ENCODE measurements at regions not wholly inside any gene's neighbourhood (a gene's known extent, or its start where the extent isn't known, plus 50 kb on each side); places are given as distances from the start of the nearest gene placed in this dataset.
"Not testable (repeated sequence)": the region's sequence is repeated elsewhere in the genome, so short reads cannot be mapped to it uniquely, and the experiment has no call there.

DNA sequence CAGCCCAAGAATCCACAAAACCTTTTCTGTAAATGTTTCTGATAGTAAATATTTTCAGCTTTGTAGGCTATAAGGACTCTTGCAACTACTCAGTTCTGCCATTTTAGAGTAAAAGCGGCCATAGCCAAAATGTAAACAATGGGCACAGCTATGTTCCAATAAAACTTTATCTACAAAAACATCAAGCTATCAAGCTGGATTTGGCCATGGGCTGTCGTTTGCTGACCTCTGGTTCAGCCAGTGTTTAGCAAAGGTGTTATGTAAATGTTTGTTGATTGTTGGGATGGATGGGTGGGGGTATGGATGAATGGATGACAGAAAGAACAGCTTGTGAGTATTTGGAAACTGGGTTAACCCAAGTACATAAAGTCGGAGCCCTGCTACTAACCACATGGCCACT, 111.1 kb upstream of the VRK1 start:
- no peak for DNase-seq (ENCODE audit: low read depth in 3 of 3)

DNA sequence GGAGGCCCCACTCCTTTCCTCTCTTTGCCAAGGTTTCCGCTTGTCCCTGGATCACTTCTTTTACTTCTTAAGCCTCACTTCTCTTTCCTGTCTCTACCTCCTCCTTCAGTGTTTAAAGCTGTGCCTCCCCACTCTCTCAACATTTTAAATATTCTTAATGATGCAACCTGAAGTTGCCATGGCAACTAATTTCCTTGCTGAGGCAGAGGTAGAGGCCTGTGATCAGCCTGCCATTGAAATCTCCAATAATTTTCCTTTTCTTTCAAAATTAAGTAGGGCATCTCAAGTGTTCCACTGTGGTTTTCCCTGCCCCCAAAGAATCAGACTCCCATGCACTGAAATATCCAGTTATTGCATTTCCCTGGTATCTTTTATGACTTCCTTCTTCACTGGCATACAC, 108.6 kb upstream of the VRK1 start:
- DNase-seq (ENCODE audit: low read depth in 3 of 3): no peak

DNA sequence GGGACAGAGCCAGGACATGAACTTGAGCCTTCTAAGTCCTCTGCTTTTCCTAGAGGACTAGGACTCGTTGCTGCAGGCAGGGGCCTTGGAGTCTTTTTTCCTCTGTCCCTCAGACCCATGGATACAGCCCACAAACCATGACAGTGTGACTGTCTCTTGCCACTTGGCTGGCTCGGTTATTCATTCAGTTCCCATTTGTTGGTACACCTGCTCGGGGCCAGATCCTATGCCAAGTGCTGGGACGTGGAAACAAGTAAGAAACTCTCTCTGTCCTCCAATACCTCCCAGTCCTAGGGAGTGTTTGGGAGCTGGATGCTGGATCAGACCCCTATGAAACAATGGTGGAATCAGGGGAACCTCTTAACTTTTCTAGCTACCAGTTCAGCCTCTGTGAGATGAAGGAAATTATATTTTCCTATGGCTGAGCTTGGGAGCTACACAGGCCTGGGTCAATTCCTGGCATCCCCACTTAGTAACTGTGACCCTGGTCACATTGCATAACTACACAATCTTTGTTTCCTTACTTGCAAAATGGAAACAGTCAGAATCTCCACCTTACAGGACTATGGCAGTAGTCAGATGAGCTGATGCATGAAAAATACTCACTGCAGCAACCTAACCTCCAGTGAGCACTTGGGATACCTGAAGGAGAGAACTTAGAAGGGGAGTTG, 106.3 kb upstream of the VRK1 start:
- DNase-seq (ENCODE audit: low read depth in 3 of 3): no peak

DNA sequence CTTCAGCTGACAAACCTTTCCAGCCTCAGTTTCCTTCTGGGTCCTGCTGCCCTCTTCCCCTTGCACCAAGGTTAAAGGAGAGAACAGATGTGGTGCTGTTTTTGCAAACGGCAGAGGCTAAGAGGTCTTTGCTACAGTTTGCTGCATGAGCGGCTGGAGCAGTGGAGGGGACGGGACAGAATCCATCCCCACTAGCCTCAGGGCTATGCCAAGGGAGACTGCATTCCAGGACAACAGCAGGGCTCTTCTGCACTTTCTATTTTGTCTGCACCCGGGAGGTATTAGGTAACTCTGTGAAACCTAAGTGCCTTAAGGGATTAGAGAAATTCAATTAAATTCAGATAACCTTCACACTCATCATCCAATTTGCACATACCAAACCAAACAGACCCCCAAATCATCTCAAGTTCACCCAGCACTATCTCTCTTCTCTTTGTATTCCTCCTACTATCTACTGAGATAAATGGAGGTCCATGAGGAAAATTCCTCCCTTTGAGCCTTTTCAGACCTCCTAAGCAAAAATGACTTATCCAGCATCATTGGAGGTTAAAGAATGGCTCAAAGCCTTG, 103.8 kb upstream of the VRK1 start:
- no peak for DNase-seq (ENCODE audit: low read depth in 3 of 3)

DNA sequence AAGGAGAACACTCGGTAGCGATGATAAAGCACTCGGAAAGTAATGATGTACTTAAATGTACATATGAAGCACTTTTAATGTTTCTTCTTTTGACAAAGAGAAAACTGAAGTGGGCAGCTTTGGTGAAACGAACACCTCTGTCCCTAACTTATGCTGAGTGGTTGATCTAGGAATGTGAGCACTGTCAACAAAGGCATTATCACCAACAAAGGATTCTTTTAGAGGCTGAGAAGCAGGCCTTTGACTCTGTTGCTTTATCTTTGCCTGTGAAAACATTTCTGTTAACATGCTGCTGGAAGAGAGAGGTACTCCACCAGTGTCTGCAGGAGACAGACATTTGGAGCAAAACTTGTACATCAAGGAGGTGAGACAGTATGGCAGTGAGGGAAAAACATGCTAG, 103.2 kb upstream of the VRK1 start:
- no peak for DNase-seq (ENCODE audit: low read depth in 3 of 3)

DNA sequence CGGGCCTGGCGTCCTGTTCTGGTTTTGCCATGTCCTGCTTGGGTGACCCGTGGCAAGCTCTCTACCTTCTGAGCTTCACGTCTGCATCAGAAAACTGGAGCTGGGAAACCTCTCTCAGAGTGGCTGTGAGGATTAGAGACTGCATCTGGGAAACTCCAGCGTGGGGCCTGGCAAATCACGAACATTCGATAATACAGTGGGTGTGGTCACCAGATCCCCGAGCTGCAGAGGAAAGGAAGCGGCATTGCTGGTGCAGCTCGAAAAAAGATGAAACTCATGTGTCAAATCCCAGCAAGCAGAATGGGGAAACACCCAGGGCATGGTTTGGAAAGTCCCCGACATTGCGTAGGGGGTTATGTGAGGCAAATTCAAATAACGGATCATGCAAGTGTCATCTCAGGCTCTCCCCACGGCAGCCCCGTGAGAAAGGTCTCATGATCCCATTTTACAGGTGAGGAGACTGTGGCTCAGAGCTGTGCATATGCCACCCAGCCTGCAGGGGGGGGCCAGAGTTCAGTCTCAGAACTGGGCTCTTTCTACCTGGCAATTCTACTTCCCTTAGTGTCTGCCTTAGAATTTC, 98.1 kb upstream of the VRK1 start:
- no peak for DNase-seq (ENCODE audit: low read depth in 3 of 3)

DNA sequence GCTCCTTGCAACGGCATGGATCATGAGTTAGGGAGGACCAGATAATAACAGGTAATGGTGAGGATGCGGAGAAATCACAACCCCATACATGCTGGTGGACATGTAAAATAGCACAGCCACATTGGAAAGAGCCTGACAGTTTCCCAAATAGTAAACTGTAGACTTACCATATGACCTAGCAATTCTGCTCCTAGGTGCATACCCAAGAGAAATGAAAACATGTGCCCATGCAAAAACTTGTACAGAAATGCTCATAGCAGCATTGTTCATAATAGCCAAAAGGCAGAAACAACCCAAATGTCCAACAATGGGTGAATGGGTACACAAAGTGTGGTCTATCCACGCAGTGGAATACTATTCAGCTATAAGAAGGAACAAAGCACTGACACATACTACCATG, 97.5 kb upstream of the VRK1 start:
- no peak for DNase-seq (ENCODE audit: low read depth in 3 of 3)

DNA sequence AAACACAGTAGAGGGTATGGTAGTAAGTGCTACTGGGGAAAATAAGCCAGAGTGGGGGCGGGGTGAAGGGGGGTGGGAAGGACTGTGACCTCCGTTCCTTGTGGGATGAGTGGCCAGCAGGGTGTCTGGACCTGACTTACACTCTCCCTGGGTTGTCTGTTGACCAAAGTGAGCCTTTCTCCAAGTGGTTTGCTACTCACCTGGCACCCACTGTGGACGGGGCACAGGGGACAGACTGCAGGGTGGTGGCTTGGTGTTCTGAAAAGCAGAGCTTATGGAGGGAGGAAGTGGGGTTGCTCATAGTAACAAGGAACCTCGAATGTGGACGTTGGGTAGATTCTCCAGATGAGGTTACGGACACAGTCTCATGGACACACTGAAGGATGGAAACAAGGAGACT, 94.4 kb upstream of the VRK1 start:
- no peak for DNase-seq (ENCODE audit: low read depth in 3 of 3)

DNA sequence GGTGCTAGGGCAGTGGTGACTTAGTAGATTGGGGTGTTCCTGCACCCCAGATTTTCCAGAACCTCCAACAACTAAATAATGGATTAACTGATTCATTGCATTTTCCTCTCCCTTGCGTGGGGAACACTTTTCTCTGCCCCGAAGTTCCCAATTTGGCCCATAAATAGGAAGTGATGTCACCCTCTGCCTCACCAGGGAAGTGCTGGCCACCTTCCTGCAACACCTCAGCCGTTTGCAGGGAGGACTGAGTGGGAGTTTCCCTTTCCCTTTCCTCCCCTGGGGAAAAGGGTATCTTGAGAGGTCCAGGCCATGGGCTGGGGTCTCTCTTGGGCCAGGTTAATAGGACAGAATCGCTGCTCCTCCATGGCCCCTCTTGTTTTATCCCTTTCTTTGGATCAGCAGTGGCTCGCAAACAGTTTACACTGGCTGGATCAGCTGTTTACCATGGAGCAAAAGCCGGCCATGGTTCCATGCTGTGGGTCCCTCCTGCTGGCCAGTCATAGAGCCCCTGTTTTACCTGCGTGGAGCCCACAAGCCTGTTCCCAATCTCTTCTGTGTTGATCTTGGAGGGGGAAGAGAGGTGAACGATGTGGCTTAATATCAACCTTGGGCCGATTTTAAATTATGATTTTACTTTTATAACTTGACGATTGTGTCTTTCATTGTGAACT, 91.6 kb upstream of the VRK1 start:
- no peak for DNase-seq (ENCODE audit: low read depth in 3 of 3)

DNA sequence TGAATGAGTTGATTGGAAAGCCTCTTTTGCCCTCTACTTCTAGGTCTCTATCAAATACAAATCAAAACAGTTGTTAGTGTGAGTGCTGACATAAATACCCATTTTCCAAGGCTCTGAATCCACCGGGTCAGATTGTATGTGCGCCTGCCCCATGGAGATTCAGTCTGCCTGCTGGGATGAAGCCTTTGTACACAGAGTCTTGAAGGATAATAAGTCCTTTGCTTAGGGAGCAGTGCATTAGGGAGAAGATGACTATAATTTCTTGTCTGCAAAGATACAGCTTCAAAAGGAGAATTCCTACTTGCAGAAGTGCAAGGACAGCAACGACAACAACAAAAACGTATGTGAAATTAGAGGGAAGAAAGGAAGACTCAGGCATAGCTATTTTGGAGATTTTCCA, 90.3 kb upstream of the VRK1 start:
- DNase-seq (ENCODE audit: low read depth in 3 of 3): no peak

DNA sequence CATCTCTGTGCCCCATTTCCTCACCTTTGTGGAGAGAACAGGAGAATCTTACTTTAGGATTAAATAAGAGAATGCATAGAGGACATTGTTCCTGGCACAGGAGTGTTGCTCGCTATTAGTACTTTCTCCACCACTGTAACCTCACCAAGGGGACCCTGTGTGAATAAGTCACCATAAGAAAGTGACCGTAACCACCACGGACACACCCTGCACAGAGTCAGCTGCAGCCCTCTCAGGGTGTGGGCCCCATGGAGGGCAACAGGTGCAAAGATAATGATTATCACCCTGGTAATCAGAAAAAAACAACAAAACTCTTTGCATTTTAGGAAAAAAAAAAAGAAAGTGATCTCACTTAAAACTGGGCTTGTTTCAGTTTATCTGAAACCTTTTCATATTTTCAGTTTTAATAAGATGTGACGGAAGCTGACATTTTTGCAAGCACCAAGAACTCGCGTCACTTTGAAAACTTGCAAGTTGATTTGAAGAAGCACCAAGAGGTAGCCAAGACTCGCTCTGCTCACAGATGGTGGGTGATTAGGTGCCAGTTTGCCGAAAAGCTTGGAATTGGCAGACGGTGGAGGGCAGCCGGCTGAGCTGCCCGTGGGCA, 87.0 kb upstream of the VRK1 start:
- DNase-seq (ENCODE audit: low read depth in 3 of 3): no peak

DNA sequence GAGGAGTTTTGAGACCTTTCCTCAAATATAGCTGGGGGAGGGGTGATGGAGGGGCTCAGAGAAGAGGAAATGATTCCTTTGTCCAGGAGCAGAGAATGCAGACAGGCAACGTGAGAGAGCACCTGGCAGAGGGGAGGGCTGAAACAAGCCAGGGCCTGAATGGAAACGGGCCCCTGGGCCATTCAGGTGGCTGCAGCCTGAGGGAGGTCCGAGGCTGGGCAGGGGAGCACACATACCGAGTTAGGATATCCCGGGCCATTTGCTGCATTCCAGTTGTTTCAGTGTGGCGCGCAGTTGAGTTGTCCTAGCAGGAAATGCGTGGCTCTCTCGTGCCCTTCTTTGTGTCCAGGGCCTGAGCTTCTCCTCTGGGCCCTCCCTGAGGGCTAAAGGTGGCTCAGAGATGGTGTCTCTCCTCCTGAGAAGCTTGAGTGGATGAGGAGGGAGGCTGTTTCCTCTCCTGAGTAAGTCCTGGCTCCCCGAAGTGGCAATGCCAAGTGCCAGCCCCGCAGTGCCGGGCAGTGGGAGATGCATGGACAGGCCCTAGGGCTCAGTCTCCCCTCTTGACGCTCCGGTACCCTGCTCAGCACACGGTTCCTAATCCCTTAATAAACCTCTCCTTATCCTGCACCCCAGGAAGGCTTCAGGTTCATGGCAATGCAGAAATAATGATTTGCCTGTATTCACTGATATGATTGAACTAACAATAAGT, 85.5 kb upstream of the VRK1 start:
- DNase-seq (ENCODE audit: low read depth in 3 of 3): no peak

DNA sequence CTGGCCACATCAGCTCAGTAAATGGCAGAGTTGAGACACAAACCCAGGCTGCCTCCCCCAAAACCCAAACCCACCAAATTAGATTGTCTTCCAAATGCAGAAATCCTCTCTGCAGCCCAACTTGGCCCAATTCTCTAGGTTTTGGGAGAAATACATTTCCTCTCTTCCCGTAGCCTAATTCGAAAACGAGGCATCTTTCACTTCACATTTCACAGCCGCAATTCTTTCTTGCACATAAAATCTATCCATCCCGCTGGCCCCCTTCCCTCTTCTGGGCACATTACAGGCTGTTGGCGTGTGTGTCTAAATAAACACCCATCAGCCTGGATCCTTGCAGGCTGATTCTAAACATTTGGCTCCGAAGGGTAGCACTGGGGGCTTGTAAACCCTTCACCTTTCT, 83.8 kb upstream of the VRK1 start:
- no peak for DNase-seq (ENCODE audit: low read depth in 3 of 3)

DNA sequence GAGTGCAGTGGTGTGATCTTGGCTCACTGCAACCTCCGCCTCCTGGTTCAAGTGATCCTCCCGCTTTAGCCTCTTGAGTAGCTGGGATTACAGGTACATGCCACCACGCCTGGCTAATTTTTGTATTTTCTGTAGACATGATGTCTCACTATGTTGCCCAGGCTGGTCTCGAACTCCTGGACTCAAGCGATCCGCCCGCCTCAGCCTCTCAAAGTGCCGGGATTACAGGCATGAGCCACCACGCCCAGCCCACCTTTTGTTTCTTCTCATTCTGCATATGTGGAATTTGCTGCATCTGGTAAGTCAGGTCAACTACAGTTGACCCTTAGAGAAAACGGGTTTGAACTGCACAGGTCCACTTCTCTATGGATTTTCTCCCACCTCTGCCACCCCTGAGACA, 82.6 kb upstream of the VRK1 start:
- DNase-seq (ENCODE audit: low read depth in 3 of 3): not testable (repeated sequence)

DNA sequence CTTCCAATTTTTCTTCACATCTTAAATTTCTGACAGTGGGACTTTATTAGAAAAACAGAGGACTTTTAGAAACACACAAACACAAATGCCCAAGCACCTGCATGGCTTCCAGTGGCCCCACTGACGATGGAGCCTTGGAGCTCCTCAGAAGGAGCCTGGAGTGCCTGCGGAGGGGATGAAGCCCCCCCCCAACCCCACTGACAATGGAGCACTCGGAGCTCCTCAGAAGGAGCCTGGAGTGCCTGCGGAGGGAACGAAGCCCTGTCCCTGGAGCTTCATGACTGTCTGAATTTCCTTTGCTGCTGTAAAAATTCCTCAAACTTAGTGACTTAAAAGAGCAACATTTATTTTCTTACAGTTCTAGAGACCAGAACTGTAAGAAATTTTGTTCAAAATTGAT, 80.1 kb upstream of the VRK1 start:
- no peak for DNase-seq (ENCODE audit: low read depth in 3 of 3)

DNA sequence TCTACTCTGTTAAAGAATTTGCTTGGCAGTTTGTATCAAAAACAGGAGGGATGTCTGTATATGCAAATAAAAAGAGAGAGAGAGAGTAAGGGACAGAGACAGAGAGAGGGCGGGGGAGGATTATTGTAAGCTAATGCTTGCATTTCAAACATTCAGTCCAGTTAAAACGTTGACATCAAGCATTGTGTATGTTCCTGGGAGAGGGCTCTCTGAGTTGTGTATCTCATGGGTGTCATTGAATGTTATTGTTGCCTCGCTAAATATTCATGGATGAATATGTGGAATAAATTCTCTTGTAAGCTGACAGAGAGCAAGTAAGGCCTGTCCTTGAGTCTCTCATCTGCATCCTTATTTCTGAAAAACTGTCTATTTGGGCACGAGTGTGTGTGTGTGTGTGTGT, 78.8 kb upstream of the VRK1 start:
- DNase-seq (ENCODE audit: low read depth in 3 of 3): no peak

DNA sequence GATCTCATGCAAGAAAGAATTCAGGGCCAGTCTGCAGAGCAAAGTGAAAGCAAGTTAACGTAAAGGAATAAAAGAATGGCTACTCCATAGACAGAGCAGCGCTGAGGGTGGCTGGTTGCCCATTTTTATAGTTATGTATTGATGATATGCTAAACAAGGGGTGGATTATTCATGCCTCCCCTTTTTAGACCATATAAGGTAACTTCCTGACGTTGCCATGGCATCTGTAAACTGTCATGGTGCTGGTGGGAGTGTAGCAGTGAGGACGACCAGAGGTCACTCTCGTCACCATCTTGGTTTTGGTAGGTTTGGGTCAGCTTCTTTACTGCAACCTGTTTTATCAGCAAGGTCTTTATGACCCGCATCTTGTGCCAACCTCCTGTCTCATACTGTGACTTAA, 76.5 kb upstream of the VRK1 start:
- not testable (repeated sequence) for DNase-seq (ENCODE audit: low read depth in 3 of 3)

DNA sequence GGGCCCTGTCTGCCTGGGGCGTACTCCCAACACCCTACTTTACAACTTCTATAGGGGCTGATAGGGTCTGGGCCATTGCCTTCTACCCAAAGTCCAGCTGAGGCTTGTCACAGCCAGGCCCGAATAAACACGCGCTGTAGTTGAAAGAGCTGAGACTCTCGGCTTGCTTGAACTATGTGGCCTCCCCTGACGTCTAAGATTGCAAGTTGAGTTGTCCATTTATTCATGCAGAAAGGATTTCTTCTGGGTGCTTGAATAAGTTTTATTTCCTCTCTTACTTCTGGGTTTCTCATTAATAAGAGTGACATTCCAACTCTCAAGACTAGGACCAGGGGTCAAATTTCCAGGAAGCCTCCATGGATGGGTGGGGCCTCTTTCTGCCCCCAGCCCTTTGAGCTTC, 74.4 kb upstream of the VRK1 start:
- DNase-seq (ENCODE audit: low read depth in 3 of 3): no peak

DNA sequence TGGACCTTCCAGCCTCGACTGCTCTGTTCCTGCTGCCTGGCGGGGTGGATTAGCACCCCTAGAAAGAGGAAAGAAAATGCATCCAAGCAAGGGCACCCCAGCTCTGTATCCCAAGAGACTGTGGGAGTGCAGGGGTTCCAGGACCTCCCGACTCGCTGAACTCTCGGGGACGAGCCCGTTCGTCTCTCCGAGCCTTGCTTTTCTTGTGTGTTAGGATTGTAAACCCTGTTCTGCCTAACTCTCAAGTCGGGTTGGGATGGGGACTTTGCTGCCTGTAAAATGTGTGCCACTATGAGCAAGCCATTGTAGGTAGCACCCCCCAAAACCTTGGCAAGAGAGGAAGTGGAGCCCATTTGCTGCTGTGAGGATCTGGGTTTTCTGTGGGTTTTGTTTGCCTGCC, 73.2 kb upstream of the VRK1 start:
- DNase-seq (ENCODE audit: low read depth in 3 of 3): no peak

DNA sequence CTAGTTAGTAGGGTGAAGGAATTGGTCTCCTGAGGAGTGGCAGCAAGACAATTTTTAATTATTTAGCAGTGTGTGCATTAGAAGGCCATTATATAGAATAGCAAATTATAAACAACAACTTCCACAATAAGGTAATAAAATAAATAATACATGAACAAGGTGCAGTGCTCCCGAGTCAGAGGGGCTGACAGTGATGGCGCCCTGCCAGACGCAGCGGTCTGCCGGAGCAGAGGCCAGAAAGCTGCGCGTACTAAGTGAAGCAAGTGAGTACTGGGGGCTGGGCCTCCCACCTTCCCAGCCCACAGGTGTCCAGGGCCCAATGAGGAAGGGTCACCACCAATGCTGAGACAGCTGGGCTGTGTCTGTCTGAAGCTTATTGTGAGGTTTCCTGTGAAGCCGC, 72.0 kb upstream of the VRK1 start:
- no peak for DNase-seq (ENCODE audit: low read depth in 3 of 3)

DNA sequence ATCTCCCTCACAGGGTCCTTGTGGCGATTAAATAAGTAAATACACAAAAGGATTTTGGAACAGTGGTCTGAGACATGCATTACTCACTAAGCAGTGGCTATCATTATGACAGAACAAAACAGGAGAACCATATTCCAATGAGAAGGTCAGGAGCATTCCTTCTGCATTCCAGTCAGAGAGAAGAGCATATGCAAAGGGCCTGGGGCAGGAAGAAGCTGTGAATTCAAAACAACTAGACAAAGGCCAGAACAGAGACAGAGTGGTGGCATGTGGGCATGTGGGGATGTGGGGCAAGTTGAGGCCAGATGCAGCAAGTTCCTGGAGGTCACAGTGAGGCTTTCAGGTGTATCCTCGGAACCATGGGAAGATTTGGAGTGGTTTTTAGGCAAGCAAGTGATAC, 70.1 kb upstream of the VRK1 start:
- no peak for DNase-seq (ENCODE audit: low read depth in 3 of 3)

DNA sequence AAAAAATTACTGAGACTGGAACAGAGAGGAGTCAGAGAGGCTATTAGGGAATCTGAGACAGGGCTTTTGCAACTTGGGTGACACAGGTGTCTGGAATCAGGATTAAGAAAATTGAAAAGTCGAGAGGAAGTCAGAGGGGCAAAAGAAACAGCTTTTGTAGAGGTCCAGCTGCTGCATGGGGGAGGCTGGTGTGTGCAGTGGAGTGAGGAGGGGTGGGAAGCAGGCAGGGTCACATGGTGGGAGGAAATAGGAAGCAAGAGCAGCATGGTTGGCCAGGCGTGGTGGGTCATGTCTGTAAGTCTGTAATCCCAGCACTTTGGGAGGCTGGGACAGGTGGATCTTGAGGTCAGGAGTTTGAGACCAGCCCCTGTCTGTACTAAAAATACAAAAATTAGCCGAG, 69.7 kb upstream of the VRK1 start:
- DNase-seq (ENCODE audit: low read depth in 3 of 3): no peak

Data from stimulated activated CD4-positive, alpha-beta T cell treated with anti-CD3 and anti-CD28 coated beads, TNF-alpha, amount 100 ng/mL, for 48 hours (primary cell).